Upper lobe of left lung (tissue), 4 donors: ENCODE measurements at regions not wholly inside any gene's neighbourhood (a gene's known extent, or its start where the extent isn't known, plus 50 kb on each side); places are given as distances from the start of the nearest gene placed in this dataset.

Source experiments
- EP300 ChIP-seq, 4 donors: sonication (generic); formaldehyde crosslinking; IDR thresholded peaks; one replicate each; pipeline ENCODE4 v1.5.1; 2017; ENCODE audit warnings: antibody characterized with exemption in 4 of 4, control low read depth in 2 of 4
- POLR2AphosphoS5 ChIP-seq, 2 donors: sonication (generic); formaldehyde crosslinking; IDR thresholded peaks; one replicate each; pipeline ENCODE4 v1.5.1; 2017; ENCODE audit warnings: antibody characterized with exemption in 2 of 2
- TF ChIP-seq, protein P1 (sequence below), 6 experiments: fragments of 450-650 bp in 4 of 6; fragments of 200-600 bp in 2 of 6; sonication (generic) in 2 of 6; IDR thresholded peaks; one replicate each; pipeline ENCODE4 v1.5.1; 2016 to 2019; ENCODE audit warnings: antibody characterized with exemption in 6 of 6

DNA sequence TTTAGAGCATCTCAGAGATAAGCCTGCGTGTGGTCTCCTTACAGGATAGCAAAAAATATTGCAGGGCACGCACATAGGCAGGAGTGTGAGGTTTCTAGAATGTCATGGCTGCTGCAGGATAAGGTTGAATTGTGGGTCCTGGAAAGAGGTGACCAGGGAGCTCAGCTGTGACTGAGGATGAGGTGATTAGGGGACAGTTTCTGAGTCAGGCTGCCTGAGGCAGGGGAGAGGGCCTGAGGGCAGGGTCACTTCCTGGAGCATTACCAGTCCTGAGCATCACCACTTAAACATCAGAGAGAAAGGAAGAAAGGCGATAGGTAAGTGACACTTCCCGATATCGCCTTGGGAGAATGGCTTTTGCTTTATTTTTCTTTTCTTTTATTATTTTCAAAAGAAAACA, 813.8 kb downstream of the TUSC7 start:
- TF ChIP-seq EP300 (IDR thresholded peaks at IDR 0.05), result no peak
- TF ChIP-seq, protein P1, sequence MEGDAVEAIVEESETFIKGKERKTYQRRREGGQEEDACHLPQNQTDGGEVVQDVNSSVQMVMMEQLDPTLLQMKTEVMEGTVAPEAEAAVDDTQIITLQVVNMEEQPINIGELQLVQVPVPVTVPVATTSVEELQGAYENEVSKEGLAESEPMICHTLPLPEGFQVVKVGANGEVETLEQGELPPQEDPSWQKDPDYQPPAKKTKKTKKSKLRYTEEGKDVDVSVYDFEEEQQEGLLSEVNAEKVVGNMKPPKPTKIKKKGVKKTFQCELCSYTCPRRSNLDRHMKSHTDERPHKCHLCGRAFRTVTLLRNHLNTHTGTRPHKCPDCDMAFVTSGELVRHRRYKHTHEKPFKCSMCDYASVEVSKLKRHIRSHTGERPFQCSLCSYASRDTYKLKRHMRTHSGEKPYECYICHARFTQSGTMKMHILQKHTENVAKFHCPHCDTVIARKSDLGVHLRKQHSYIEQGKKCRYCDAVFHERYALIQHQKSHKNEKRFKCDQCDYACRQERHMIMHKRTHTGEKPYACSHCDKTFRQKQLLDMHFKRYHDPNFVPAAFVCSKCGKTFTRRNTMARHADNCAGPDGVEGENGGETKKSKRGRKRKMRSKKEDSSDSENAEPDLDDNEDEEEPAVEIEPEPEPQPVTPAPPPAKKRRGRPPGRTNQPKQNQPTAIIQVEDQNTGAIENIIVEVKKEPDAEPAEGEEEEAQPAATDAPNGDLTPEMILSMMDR (IDR thresholded peaks at IDR 0.05), result no peak
- no peak for TF ChIP-seq POLR2AphosphoS5 (IDR thresholded peaks at IDR 0.05)
